ENCODE measurements at regions not wholly inside any gene's neighbourhood (a gene's known extent, or its start where the extent isn't known, plus 50 kb on each side); places are given as distances from the start of the nearest gene placed in this dataset.

DNA sequence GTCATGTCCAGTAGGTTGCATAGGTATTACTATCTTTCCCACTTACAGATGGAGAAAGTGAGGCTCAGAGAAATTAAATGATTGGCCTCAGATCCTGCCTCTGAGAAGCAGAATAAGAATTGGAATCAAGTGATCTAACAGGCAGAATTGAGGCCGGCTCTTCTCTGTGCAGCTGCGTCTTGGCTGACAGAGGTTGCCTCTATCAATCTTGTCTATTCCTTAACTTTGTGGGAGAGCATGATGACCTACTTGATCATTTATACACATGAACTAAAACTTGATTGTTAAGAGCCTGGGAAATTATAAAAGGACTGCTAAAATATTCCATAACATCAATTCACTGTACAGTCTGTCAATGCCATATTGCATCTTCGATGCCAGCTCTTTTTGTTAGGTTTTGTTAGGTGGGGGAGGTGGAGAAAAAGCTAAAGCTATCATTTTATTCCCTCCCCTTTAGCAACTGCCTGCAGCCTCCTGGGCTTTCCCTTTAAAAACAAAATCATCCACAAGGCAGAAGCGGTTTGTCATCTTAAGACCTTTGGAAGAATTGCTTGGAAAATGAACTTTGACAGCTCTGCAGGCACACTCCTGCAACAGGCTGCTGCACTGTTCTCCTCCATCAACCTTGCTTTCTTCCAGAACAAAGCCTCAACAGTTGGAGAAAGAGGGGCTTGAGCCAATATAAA, 247.4 kb downstream of the SMARCA2 start:
- TF ChIP-seq, protein P1, sequence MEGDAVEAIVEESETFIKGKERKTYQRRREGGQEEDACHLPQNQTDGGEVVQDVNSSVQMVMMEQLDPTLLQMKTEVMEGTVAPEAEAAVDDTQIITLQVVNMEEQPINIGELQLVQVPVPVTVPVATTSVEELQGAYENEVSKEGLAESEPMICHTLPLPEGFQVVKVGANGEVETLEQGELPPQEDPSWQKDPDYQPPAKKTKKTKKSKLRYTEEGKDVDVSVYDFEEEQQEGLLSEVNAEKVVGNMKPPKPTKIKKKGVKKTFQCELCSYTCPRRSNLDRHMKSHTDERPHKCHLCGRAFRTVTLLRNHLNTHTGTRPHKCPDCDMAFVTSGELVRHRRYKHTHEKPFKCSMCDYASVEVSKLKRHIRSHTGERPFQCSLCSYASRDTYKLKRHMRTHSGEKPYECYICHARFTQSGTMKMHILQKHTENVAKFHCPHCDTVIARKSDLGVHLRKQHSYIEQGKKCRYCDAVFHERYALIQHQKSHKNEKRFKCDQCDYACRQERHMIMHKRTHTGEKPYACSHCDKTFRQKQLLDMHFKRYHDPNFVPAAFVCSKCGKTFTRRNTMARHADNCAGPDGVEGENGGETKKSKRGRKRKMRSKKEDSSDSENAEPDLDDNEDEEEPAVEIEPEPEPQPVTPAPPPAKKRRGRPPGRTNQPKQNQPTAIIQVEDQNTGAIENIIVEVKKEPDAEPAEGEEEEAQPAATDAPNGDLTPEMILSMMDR (IDR thresholded peaks at IDR 0.05), result no peak
- Mint-ChIP-seq H3K4me3 (ENCODE audit: unreplicated experiment) (no peak overlapping the region), H3K4me1 (ENCODE audit: unreplicated experiment) (peaks cover 8% of the 10 kb centered on the region), H3K36me3 (ENCODE audit: unreplicated experiment) (no peaks in the 10 kb centered on the region), H3K27me3 (ENCODE audit: unreplicated experiment) (peaks cover 10% of the 10 kb centered on the region), H3K27ac (ENCODE audit: unreplicated experiment) (no peak overlapping the region), H3K9me3 (ENCODE audit: unreplicated experiment) (no peaks in the 10 kb centered on the region)
- no peak for DNase-seq (ENCODE audit: extremely low spot score, unreplicated experiment)

DNA sequence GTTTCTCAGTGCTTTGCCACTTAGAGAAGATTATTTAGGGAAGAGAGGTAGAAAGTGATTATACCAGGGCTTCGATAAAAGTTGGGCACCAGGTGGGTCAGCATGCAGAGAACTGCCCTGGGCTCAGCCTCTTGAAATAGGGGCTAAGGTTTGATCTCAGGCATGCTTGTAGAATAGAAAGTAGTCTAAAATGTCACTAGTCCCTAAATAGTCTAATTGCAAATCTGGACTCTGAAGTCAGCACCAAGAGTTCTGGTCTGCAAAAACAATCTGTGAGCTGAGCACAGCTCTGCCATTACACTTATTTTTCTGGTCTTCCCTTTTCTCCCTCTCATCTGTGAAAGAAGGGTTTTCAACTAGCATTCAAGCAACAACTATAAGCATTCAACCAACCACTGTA, 248.0 kb downstream of the SMARCA2 start:
- Mint-ChIP-seq H3K9me3 (ENCODE audit: unreplicated experiment) (no peaks in the 10 kb centered on the region), H3K4me1 (ENCODE audit: unreplicated experiment) (peaks cover 8% of the 10 kb centered on the region), H3K27me3 (ENCODE audit: unreplicated experiment) (peaks cover 10% of the 10 kb centered on the region), H3K4me3 (ENCODE audit: unreplicated experiment) (no peak overlapping the region), H3K36me3 (ENCODE audit: unreplicated experiment) (no peaks in the 10 kb centered on the region), H3K27ac (ENCODE audit: unreplicated experiment) (no peak overlapping the region)
- no peak for DNase-seq (ENCODE audit: extremely low spot score, unreplicated experiment)
- TF ChIP-seq, protein P1 (IDR thresholded peaks at IDR 0.05), result no peak

DNA sequence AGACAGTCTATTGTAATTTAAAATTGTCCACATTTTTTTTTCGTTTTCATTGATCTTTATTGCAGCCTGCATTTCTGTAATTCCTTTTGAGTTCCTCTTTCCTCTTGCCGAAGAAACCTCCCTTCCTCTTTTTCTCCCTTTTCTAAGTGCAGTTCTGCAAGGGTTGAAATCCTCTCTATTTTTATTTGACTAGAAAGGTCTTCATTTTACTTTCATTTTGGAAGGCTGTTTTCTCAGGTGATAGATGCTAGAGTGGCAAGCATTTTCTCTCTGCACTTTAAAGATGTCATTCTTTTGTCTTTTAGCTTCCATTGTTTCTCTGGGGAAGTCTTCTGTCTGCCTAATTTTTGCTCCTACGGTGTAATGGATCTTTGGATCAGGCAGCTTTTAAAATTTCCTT, 248.5 kb downstream of the SMARCA2 start:
- H3K27me3 Mint-ChIP-seq (ENCODE audit: unreplicated experiment), result peaks cover 10% of the 10 kb centered on the region
- no peaks in the 10 kb centered on the region for H3K9me3 Mint-ChIP-seq (ENCODE audit: unreplicated experiment)
- no peaks in the 10 kb centered on the region for H3K36me3 Mint-ChIP-seq (ENCODE audit: unreplicated experiment)
- no peak for DNase-seq (ENCODE audit: extremely low spot score, unreplicated experiment)
- H3K27ac Mint-ChIP-seq (ENCODE audit: unreplicated experiment), result no peak overlapping the region
- H3K4me1 Mint-ChIP-seq (ENCODE audit: unreplicated experiment), result peaks cover 8% of the 10 kb centered on the region
- H3K4me3 Mint-ChIP-seq (ENCODE audit: unreplicated experiment), result no peak overlapping the region
- TF ChIP-seq, protein P1 (IDR thresholded peaks at IDR 0.05), result no peak

DNA sequence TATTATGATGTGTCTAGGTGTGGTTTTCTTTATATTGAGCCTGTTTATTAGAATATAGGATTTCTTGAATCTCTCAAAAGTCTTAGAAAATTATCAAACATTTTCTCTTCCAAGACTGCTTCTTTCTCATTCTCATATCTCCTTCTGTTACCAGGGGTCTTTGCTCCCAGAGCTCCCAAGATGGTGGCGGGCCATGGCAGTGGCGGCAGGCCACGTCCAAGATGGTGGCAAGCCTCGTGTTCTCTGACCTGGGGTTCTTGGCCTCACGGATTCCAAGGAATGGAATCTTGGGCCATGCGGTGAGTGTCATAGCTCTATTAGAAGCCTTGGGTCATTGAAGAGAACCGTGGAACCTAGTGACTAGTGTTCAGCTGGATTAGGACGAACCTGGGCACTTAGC, 248.9 kb downstream of the SMARCA2 start:
- H3K4me3 Mint-ChIP-seq (ENCODE audit: unreplicated experiment), result no peak overlapping the region
- no peaks in the 10 kb centered on the region for H3K36me3 Mint-ChIP-seq (ENCODE audit: unreplicated experiment)
- TF ChIP-seq, protein P1 (IDR thresholded peaks at IDR 0.05), result no peak
- no peaks in the 10 kb centered on the region for H3K9me3 Mint-ChIP-seq (ENCODE audit: unreplicated experiment)
- DNase-seq (ENCODE audit: extremely low spot score, unreplicated experiment), result no peak
- peaks cover 13% of the 10 kb centered on the region for H3K27me3 Mint-ChIP-seq (ENCODE audit: unreplicated experiment)
- no peak overlapping the region for H3K27ac Mint-ChIP-seq (ENCODE audit: unreplicated experiment)
- H3K4me1 Mint-ChIP-seq (ENCODE audit: unreplicated experiment), result peaks cover 8% of the 10 kb centered on the region

DNA sequence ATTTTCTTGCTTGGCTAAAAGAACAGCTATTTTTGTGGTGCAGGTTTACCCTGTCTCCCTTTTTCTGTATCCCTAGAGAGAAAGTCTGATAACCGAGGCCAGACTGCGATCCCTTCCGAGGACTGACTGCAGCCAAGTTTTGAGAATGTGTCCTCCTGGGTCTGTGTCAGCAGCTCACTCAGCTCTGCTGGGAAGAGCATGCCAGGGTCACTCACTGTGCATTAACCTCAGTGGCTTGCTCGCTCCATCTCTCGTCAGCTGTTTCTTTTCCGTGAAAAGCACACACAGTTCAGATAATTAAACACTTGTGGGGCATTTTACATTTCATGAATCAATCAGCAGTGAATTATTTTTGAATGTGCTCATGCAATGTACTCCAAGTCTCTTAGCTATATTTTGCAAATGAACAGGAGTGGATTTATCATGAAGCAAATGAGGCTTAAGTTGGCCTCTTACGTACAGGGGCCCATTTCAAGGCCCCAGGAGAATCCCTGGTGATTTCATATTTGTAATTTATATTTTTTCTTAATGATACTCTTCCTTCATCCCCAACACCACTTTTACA, 252.1 kb downstream of the SMARCA2 start:
- H3K27me3 Mint-ChIP-seq (ENCODE audit: unreplicated experiment), result peaks cover 14% of the 10 kb centered on the region
- no peaks in the 10 kb centered on the region for H3K9me3 Mint-ChIP-seq (ENCODE audit: unreplicated experiment)
- peaks cover 8% of the 10 kb centered on the region for H3K4me1 Mint-ChIP-seq (ENCODE audit: unreplicated experiment)
- H3K27ac Mint-ChIP-seq (ENCODE audit: unreplicated experiment), result no peak overlapping the region
- H3K4me3 Mint-ChIP-seq (ENCODE audit: unreplicated experiment), result no peak overlapping the region
- DNase-seq (ENCODE audit: extremely low spot score, unreplicated experiment), result no peak
- TF ChIP-seq, protein P1 (IDR thresholded peaks at IDR 0.05), result no peak
- H3K36me3 Mint-ChIP-seq (ENCODE audit: unreplicated experiment), result no peaks in the 10 kb centered on the region

All from osteocyte (in vitro differentiated cells).